HG02759 (cell line): ENCODE measurements at regions not wholly inside any gene's neighbourhood (a gene's known extent, or its start where the extent isn't known, plus 50 kb on each side); places are given as distances from the start of the nearest gene placed in this dataset.
A peak's percentile ranks its signal among the peaks of the same experiment; 100 is the strongest.

Source experiments
- ATAC-seq: cut with Tn5 transposase; IDR thresholded peaks from one replicate; pipeline ENCODE4 v1.9.1; 2021; ENCODE audit warnings: mild to moderate bottlenecking, moderate library complexity; ENCODE audit not compliant: unreplicated experiment

- no peak for ATAC-seq
Measured at GRCh38 chr13:103325672-103326071, 259.5 kb upstream of the SLC10A2 start.

- ATAC-seq, result no peak
Measured at GRCh38 chr13:103324641-103325040, 258.4 kb upstream of the SLC10A2 start.

GRCh38 chr13:103315711-103316110 is 249.5 kb upstream of the SLC10A2 start:
- no peak for ATAC-seq

- ATAC-seq, result no peak
Measured at GRCh38 chr13:103312467-103312866, 246.2 kb upstream of the SLC10A2 start.

- no peak for ATAC-seq
Measured at GRCh38 chr13:103308667-103309066, 242.4 kb upstream of the SLC10A2 start.

- no peak for ATAC-seq
Measured at GRCh38 chr13:103306163-103306562, 239.9 kb upstream of the SLC10A2 start.

GRCh38 chr13:103303078-103303651 is 236.9 kb upstream of the SLC10A2 start:
- ATAC-seq, result no peak

- ATAC-seq, result no peak
Measured at GRCh38 chr13:103302676-103303075, 236.5 kb upstream of the SLC10A2 start.

- ATAC-seq, result no peak
Measured at GRCh38 chr13:103299079-103299478, 232.9 kb upstream of the SLC10A2 start.

GRCh38 chr13:103297083-103297482 is 230.9 kb upstream of the SLC10A2 start:
- ATAC-seq, result no peak

GRCh38 chr13:103291798-103292572 is 225.8 kb upstream of the SLC10A2 start:
- ATAC-seq, result no peak

- no peak for ATAC-seq
Measured at GRCh38 chr13:103291226-103291625, 225.0 kb upstream of the SLC10A2 start.

- ATAC-seq, result no peak
Measured at GRCh38 chr13:103289681-103290080, 223.5 kb upstream of the SLC10A2 start.

- no peak for ATAC-seq
Measured at GRCh38 chr13:103288114-103288513, 221.9 kb upstream of the SLC10A2 start.

GRCh38 chr13:103287659-103288058 is 221.4 kb upstream of the SLC10A2 start:
- no peak for ATAC-seq

GRCh38 chr13:103284466-103284865 is 218.2 kb upstream of the SLC10A2 start:
- no peak for ATAC-seq

- no peak for ATAC-seq
Measured at GRCh38 chr13:103283451-103283820, 217.2 kb upstream of the SLC10A2 start.

GRCh38 chr13:103282571-103283450 is 216.6 kb upstream of the SLC10A2 start:
- ATAC-seq, result no peak

- no peak for ATAC-seq
Measured at GRCh38 chr13:103277959-103278694, 211.9 kb upstream of the SLC10A2 start.

GRCh38 chr13:103276775-103277498 is 210.7 kb upstream of the SLC10A2 start:
- ATAC-seq, result peak; percentile 86
